Right hindlimb (tissue), 1 donor: ENCODE measurements at regions not wholly inside any gene's neighbourhood (a gene's known extent, or its start where the extent isn't known, plus 50 kb on each side); places are given as distances from the start of the nearest gene placed in this dataset.

Source experiments
- DNase-seq: peaks from one replicate; pipeline ENCODE4 v3.0.0-alpha.2; 2018

DNA sequence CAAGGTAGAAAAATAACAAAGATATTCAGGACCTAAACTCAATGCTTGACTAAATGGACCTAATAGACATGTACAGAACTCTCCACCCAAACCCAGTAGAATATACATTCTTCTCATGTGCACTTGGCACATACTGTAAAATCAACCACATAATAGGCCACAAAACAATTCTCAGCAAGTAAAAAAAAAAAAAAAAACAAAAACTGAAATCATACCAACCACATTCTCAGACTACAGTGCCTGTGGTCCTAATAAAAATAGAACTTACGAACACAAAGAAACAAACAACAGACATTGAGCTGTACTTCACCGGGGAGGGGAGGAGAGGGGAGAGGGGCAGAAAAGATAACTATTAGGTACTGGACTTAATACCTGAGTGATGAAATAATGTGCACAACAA lies 114.1 kb upstream of the CD180 start:
- DNase-seq, result no peak

DNA sequence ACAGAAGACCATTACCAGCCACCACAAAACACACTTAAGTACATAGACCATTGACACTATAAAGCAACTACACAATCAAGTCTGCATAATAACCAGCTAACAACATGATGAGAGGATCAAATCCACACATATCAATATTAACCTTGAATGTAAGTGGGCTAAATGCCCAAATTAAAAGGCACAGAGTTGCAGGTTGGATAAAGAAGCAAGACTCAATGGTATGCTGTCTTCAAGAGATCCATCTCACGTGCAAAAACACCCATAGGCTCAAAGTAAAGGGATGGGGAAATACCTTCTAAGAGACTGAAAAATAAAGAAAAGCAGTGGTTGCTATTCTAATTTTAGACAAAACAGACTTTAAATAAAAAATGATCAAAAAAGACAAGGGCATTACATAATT lies 113.6 kb upstream of the CD180 start:
- DNase-seq, result no peak

DNA sequence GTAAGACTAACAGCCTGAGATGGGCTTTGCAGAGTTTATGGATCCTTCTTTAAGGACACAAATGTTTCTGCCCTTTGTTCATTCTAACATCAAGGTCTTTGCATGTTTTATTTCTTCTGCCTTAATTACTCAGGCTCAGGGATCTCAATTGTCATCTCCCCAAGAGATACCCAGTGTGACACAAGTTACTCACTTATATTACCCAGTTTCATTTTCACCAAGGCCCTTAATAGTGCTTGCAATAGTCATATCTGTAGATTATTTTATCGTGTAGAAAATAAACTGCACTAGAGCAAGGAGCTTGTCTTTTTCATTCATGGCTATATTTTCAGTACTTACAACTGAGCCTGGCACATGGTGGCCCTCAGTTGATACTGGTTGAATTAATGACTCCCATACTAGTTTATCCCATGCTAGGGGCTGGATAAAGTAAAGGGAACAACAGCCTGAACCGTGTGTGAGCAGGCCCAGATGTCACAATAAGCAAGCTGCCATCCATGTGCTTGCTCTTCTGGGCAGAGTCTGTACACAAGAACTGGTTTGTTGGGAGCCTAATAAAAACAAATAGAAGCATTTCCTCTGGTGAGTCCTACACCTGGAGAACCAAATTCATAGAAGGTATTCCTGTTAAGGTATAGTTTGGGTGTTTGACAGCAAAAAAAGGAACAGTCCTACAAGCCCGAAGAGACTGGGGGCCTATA lies 112.5 kb upstream of the CD180 start:
- no peak for DNase-seq

DNA sequence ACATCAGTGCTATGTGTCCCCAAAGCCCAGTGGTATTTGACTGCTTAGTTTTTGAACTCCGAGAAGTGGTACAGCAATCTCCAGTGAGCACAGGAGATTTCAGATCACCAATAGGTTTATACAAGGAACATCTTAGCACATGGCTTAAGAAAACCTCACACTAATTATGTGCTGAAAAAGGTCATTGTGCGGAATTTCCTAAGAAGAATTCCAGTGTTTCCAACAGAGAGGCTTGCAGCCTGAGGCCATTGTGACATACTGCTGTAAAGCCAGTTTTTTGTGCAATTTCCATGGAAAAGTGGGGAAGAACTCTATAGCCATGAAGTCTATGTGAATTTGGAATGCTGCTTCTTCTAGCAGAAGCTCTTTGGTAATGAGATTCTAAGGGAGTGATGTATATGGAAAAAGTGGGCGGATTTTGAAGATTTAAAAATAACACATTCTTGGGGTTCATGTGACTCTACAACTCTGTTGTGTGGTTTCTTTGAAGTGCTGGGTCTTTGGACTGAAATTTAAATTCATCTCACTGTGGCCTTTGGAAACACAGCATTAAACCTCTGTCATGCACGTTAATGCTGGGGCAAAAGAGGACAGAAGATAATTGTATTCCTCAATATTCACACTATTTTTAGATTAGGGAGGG lies 110.5 kb upstream of the CD180 start:
- DNase-seq, result peak; percentile 59

DNA sequence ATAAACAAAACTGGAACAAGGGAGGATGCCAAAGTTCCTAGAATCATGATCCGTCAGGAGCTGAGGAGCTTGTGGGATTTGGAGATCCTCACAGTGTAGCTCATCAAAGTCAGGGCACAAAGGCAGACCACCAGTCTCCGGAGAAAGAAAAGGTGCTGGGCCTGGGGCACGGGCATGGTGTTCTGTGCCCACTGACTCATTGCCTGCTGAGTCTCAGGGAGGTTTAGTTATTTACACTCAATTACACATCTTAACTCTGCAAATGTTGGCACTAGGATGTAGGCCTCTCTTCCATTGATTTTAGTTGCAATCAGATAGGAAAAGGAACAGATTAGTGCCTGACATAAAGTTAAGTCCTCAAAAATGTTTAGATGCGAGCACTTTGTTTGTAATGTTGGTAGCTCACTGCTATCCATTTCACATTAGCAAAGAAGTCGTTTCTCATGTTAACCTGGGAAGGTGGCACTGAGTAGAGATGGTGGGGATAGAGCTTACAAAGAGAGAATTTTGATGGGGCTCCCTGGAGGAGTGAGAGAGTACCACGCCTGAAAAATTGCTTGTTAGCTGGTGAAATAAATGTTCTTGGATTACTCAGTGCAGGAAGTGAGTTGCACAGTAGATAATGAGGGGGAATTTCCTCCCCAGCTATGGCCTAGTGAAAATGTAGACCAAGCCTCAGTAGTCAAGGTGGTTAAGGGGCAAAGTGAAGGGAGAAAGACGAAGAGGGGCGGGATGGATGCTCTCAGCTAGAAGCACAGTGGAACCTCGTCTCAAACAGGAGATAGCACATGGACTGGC lies 109.5 kb upstream of the CD180 start:
- DNase-seq, result no peak

DNA sequence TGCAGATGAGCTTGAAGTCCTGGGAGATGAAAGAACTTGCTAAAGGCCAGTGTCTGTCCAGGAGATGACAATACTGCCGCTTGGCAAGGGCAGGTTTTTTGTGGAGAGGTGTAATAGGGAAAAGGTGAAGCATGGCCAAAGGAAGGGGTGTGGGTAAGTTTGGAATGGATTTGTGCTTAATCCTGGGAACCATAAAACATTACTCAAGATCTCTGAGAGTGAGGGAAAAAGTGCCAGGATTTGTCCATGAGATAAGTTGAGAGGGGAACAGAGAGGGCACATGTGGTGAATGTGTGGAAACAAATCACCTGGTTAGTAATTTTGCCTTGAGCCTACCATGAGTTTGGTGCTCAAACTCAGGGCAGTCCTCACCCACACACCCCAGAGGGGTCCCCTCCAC lies 108.8 kb upstream of the CD180 start:
- no peak for DNase-seq

DNA sequence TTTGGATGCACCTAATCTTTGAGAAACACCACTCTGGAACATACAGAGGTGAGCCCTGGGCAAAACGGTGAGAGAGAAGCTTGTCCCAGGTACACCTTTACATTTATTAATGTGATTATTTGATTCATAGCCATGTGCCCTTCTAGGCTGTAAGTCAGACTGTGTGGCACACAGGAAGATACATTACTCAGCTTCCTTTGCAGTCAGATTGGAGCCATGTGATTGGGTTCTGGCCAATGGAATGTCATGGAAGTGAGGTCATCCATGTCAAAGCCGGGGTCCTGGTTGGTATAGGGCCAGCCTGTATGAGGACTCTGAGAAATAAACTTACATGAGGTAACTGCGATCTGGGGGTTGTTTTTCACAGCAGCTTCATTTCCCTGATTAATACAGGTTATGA lies 106.8 kb upstream of the CD180 start:
- DNase-seq, result no peak

DNA sequence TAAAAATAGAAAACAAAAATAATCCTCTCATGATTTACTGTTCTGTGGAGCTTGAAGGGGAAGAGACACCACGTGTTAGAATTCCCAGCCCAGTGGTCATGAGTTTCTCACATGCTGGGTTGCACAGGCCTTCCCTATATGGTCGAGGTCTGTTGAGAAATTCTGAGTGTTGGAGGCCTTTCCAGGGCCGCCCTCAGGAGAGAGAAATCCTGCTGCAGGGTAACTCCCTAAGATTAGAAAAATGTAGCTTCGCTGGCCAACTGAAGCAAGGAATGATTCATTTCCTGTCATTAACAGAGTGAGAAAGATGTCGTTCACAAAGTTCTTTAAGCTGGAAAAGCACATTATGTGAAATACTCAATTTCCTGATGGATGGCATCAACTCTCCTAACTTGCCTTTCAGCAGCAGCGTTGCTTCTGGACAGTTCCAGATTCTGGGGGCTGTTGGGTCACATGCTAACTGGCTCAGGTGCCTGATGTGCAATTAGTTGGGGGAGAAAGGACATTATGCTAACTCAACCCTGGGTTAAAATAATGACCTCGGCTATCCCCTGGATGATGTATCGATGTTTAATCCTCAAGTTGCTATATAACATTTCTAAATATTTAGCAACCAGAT lies 104.8 kb upstream of the CD180 start:
- peak; percentile 73 for DNase-seq

DNA sequence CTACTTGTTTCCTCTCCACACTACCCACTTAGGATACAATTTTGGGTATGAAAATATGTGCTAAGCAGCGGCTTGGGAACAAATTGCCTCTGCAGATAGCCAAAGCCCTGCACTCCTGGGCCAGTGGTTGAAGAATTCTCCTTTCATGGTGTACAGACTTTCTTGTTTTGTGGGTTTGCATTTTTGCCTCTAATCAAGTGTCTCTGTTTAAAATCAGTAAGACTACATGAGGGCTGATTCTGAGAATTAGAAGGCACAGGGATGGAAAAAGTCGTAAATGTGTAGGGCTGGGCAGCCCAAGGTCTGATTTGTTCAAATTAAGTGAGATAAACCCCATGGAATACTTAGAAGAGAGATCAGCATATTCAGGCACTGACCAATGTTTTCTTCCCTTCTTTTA lies 103.7 kb upstream of the CD180 start:
- DNase-seq, result no peak

DNA sequence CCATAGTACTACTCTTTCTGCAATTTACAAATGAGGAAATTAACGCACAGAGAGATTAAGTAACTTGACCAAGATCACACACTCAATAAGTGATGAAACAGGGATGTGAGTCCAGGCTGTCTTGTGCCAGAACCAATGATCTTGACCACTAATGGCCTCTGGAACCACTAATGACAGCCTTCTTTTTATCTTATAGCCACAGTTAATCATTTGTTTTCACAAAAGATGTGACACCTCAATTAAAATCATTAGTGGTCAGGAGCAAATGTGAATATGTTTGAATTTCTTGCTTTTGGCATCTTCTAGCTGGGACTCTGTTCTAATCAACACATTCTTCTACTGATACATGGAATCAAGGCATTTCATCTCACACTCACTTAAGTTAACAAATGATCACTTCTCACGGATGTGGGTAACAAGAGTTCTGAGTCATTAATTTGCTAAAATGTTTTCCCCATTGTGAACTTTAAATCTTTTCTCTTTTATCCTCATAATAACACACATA lies 102.7 kb upstream of the CD180 start:
- no peak for DNase-seq

DNA sequence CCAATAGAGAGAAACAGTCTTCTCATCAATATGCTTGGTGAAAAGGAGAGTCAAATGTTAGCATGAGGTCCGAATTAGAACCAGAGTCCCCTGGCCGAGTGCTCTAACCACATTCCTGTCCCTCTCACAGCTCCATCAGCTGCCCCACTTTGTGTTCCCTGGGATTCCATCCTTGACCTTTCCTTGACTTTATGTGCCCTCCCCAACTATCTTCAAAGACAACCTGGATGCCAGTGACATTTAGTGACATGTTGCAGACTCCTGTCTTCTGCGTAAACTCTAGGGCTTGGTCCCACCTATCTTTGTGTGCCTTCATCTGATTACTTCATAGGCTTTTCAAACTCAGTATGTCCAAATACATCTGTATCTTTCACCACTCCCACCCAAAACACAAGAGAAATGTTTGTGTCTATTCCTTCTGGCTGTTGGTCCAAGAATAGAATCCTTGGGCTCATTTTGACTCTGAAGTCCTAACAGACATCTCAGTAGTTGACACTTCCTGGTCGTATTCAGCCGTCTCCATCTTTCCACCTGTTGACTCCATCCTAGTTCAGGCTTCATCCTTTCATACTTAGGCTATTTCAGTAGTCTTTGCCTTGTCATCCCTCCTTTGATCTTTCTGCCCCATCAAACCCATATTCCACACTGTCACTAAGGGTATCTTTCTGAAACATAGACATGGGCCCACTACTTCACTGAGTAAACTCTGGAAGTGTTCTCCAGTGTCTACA lies 101.4 kb upstream of the CD180 start:
- DNase-seq, result no peak

DNA sequence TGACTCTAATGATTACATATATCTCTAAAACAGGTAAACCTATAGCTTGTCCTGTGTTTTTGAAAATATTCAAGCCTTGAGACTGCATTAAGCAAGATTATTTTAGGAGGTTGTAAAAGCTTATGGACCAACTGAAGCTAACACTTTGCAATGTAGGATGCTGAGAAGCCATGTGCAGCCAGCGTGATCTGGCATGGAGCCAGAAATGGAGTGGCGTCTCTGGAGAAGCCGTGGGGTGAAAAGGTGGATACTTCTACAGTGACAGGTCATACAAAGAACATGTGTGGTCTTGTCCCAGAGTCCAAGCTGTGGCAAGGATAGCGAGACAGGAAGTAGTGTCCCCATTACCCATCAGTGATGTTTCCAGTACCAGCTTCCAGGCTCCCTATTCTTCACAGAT lies 100.8 kb upstream of the CD180 start:
- no peak for DNase-seq

DNA sequence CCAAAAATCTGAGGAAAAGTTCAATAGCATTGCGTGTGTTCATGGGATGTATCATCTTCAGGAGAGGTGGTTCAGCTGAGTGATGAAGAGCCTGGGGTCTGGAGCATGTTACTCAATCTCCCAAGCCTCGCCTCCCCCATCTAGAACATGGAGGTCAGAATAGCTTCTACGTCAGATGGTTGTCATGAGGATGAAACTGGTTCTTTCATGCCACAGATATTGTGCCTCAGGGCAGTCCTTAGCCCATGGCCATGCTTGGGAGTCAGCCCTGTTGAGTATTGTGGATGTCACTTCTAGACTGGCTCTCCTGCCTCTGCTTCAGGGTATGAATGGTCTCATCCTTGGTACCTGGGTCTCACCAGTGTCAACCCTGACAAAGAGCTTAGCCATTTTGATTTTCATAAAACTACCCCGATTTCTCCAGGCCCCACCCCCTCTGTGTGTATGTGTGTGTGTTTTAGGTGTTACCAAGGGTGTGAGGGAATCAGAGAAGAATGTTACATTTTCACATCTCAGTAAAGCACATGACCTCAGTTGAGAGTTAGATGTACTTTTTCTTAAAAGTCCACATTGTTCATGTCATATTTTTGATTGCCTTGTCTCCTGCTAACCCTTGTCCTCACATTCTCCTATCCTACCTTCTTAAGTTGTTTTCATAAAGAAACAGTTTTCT lies 97.8 kb upstream of the CD180 start:
- no peak for DNase-seq

DNA sequence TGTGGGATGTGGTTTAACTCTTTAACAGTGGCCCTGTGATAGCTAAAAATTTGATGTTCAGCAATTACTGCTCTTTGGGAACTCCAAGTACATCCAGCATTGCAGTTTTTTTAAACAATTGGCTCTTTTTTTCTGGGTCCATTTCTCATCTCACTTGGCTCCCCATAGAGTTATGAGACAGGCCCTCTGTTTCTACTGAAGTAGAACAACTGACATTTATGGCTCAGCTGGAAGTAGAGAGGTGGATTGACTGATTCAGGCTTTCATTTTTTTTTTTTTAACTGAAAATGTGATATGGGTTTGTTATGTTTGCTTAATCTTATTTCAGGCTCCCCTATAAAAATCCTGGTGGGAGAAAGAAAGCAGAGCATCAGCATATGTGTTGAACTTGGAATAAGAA lies 96.6 kb upstream of the CD180 start:
- no peak for DNase-seq

DNA sequence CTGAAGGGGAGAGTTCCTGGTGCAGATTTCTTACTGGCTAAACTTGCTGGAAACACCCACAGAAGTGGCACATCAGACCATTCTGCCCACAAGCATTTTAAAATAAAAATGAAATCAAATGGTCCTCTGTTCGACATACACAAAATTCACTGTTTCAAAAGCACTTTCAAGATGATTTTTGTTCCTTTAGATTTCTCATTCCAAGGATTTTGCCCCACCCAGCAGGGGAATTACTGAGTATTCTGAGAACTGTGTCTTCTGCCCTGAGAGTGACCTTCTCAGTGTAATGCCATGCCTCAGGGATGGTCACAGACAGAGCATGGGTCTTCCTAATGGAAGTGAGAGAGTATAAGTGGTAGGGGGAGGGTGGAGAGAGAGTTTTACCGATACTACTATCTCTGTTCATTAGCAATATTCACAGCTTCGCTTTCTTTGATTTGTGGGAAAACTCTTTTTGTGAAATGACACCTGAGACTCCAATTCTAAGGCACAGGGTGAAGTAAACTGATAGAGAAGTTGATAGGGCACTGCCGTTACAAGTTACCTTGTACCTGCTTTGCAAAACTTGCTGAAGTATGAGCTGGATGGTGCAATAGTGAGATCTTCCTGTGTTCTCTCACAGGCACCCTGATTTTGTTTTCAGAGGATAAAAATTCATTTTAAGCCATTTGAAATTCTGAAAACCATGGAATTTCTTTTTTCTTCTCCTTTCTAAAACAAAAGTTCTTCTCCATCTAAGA lies 95.8 kb upstream of the CD180 start:
- no peak for DNase-seq

DNA sequence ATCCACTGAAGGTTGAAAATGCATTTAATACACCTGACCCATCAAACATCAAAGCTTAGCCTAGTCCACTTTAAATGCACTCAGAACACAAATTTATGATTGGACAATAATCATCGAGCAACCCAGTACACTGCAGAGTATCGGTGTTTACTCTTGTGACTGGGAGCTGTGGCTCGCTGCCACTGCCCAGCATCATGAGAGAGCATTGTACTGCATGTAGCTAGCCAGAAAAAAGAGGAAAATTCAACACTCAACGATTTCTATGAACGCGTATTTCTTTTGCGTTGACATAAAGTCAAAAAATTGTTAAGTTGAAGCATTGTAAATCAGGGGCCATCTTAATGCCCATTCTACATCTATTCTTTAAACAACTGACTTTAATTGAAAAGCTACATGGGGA lies 95.1 kb upstream of the CD180 start:
- DNase-seq, result no peak

DNA sequence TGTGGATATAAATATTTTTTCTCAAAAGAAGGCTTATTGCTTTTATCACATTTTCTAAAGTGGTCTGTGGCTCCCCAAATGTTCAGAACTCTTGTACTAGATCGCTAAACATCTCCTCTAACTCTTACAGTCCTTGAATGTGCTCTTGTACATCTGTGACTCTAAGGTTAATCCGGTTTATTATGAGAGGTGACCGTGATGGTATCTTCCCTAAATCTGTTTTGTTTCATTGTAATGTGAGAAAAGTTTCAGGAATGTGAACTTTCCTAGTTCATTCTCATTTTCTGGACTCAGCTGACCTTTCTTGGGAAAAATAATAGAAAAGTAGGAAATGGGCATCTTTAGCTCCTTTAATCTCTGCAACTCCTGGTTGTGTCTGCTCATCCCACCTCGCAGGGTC lies 94.5 kb upstream of the CD180 start:
- no peak for DNase-seq

DNA sequence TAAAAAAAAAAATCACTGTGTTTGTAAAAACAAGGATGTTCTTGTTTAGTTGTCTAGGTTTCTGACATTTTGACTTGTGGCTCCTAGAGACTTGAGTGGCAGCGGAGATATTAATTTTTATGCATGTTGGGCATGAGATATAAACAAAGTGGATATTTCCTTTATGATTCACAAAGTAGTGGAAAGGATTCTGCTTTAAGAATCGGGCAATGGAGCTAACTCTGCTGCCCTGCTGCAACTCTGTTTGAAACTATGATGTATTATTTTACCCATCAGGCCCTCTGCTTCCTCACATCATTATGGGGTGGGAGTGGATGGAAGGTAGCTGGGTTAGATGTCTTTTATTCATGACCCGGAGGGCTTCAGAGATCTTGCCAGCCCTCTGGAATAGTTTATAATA lies 94.1 kb upstream of the CD180 start:
- no peak for DNase-seq

DNA sequence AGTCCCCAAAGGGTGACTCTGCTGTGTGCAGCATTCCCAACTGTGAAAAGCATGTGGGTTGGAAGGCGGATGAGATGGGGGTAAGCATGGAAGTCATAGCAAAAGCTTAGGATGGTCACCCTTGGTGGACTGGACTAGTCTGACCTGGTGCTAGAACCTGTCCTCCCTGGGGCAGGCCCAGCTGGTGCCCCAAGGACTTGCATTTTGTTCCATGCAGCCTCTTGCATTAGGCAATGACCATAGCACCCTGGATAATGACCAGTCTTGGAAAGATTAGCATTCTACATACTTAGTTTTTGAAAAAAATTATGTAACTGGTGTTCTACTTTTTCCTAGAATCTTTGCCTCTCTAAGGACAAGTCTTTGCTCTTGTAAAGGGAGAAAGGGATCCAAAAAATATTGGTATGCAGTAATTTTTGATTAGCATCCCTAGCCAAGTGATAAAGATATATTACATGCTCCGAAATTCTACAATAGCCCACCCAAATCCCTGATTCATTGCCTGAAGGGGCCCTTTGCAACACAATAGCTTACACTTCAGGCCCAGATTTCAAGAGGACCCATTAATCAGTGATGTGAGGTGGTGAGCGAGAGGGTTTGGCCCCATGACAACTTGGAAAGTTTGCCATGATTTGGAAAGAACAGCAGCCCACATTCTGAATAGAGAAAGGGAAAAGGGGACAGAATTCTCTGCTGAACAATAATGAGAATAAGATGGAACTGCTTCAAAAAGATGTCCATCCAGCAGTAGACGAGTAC lies 93.3 kb upstream of the CD180 start:
- DNase-seq, result peak; percentile 73

DNA sequence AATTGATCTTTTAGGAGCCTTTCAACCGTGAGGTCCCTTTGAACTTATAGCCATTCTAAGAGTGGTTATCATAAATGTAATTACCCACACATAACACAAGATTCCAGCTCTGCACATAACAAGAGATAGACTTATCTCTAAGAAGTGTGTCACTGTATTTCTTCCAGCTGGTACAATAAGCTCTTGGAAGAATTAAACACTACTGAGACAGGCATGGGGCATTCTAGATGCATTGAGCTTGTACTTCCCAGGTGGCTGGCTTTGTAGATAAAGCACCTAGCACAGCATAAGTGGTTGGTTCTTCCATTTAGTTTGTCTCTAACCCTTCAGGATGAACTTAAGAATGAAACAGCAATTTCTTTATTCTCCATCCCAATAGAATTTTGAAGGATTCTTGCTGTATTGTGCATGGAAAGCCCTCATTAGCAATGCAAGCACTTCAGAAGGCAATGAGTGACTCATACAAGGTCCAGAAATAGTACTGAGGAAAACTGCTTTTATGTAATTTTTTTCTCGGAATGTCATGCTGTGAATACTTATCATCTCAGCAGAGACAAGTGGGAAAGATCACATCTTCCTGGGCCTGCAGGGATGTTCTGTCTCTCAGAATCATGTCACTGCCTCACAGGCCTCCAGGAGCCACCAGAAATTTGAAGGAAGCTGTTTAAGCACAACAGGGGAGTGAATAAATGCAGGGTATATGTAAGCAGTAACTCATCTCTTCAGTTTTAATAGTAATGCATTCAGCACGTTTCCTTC lies 91.1 kb upstream of the CD180 start:
- no peak for DNase-seq
